ENCODE measurements at regions not wholly inside any gene's neighbourhood (a gene's known extent, or its start where the extent isn't known, plus 50 kb on each side); places are given as distances from the start of the nearest gene placed in this dataset.

DNA sequence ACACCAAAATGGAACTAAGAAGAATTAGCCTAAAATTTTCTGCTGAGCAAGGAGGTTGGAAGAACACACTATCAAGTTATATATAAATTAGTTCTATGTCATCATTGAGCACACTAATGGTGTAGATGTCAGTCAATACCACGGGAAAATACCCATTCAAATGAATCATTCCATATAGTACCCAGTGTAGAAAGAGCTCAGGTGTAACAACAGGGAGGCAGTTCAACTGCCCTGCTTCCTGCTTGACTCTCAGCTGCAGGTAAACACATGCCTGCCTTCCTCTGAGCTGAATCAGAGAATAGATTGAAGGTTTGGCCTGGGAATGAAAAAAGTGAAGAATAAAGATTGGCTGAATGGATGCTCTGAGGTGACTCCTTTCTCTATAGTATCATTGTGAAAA lies 1088.0 kb downstream of the AGBL1 start:
- no peak for DNase-seq (ENCODE audit: low read depth in 2 of 2)

DNA sequence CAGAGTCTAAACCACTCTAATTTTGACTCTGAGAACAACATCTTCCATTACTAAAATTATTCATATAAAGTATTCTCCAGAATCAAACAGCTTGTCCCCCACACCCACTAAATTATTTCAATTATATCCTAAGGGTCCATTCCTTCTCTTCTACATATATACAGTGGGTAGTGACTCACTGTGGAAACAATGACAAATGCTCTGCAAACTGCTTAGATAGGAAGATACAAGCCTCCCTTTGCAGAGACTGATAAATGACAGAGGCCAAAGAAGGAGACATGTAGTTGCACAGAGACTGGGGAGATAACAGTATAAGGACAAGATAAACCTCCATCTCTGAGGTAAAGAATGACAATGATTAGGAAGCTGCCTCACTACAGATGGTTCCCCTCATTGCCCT lies 1087.4 kb downstream of the AGBL1 start:
- no peak for DNase-seq (ENCODE audit: low read depth in 2 of 2)

DNA sequence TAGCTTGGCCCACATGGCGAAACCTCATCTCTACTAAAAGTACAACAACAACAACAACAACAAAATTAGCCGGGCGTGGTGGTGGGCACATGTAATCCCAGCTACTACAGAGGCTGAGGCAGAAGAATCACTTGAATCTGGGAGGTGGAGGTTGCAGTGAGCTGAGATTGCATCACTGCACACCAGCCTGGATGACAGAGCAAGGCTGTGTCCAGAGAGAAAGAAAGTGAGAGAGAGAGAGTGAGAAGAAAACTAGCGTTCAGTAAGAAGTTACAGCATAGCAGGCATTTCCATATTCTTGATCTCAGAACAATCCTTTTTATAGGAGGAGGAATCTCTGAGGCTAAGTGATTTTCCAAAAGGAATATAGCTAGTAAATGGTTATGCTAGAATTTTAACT lies 1076.1 kb downstream of the AGBL1 start:
- DNase-seq (ENCODE audit: low read depth in 2 of 2): no peak

DNA sequence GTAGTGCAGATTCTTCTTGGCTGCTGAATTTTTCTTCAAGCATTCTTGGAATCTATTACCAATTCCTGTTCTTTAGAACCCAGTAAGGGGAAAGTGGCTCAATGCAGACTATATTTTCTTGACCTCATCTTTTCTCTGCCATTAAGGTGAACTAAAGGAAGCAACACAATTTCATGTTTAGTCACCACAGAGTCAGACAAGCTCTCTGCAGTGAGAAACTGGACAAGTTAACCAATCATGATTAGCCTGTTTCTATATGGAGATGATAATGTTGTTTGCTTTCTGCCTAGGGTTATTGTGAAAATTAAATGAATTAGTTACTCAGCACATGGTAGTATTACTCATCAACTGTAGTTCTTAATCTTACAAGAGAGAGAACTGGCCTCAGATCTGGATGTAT lies 1075.1 kb downstream of the AGBL1 start:
- no peak for DNase-seq (ENCODE audit: low read depth in 2 of 2)

DNA sequence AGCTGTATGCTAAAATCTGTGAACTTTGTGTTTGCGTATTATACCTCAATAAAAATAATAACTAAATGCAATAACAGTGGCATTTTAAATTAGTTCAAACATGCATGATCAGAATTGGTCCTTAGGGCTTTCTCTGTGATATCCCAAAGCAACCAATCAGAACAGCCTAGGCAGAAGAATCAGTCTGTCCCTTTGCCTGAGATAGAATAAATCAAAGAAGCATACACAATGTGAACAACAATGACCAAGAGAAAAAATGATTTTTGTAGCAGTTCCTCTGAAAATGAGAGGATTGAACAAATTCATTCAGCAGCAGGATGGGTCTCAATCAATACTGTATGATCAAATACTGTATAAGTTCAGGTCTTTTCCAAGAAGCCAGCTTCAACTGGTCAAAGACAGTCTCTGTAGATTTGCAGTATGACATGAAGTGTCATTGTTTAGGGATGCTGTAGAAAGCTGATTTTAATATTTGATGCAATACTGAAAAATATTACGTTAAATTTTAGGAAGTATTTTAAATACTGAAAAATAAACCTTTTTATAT lies 1071.6 kb downstream of the AGBL1 start:
- no peak for DNase-seq (ENCODE audit: low read depth in 2 of 2)

DNA sequence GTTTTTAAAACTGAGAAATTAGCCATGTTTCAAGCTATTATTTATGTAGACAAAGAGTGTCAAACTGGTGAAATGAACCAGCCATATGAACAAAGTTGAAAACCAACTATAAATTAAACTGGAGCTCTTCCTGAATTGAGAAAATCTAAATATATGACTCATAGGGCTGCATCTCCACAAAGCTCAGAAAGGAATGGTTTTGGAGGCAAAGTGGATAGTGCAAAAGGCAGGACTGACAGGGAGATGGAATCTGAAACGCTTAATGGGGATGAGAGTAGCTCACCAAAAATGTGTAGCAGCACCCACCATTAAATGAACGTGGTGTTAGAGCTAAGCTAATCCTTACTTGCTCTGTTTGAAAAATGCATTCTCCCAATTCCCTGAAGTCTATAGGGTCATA lies 1066.0 kb downstream of the AGBL1 start:
- DNase-seq (ENCODE audit: low read depth in 2 of 2): no peak

DNA sequence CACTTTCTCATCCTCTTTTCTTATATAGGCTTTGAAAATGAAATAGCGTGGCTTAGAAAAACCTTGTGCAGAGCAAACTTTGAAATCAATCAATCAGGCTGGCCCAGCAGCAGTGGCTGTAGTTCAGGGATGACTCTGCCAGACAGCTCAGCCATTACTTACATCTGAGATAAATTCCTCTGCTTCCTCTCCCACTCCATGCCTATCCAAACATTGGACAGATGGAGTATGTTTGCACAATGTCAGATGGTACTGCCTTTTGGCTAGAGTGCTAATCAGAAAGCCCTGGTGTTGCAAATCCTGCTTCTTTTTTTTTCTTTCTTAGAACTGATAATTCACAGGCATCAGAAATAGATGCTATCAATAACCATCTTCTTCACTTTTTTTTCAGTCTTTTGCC lies 1065.1 kb downstream of the AGBL1 start:
- no peak for DNase-seq (ENCODE audit: low read depth in 2 of 2)

DNA sequence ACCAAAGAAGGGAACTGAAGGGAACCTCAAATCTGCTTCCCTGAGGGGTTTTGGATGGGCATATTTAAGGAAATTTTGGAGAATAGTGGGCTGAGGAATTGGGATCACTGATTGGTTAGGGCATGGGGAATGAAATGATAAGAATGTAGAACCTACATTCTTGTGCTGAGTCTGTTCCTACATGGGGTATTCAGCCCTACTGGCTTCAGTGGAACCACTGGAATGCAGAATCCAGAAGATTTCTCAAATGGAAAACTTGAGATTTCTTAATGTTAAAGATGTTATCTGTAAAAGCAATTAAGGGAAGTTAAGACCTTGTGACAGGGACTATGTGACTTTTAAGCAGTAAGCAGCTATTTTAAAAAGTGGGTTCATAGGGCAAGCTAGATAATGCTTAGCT lies 1062.4 kb downstream of the AGBL1 start:
- no peak for DNase-seq (ENCODE audit: low read depth in 2 of 2)

DNA sequence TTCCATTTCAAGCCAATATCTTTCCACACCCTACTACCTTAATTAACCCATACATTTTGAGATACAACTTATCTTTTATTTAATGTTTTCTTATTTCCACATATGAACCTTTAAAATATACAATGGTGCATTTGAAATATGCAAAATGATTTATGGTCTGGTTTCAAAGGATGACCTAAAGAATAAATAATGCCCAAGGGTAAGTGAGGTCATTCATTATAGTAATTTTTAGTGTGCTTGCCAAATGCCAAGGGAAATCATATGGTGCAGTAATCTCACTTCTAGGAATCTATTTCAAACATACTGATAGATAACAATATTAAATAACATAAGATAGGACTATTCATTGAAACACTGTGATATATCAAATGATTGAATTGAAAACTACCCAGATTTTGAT lies 1055.4 kb downstream of the AGBL1 start:
- DNase-seq (ENCODE audit: low read depth in 2 of 2): no peak

DNA sequence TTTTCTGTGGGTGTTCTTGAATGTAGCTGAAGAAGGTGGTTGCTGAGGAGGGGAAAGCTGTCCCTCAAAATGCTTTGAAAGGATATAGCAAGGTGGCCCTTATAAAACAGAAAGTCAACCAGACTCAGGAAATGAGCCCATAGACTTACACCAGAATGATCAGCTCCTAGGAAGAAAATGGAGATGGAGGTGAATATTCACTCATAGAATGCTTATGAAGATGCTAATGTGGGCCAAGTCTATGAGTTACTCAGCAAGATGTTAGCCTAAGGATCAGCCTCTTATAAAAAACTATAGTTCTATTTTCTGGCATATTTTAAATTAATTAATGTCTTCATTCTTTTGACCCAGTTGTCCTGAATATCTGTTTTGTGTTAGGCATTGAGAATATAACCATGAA lies 1054.0 kb downstream of the AGBL1 start:
- no peak for DNase-seq (ENCODE audit: low read depth in 2 of 2)

DNA sequence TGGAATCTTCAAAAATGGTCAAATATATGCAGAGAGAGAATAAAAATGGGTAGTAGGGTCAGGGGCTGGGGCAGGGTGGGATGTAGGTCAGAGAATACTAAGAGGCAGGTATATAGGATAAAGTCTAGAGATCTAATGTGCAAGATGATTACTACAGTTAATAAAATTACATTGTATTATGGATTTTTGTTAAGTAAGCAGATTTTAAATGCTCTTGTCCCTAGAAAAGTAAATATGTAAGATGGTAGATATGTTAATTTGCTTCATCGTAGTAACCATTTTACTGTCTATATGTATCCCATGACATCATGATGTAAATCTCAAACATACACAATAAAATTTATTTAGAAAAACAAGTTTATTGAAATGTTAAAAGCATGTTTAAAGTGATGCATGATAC lies 1051.4 kb downstream of the AGBL1 start:
- DNase-seq (ENCODE audit: low read depth in 2 of 2): no peak

DNA sequence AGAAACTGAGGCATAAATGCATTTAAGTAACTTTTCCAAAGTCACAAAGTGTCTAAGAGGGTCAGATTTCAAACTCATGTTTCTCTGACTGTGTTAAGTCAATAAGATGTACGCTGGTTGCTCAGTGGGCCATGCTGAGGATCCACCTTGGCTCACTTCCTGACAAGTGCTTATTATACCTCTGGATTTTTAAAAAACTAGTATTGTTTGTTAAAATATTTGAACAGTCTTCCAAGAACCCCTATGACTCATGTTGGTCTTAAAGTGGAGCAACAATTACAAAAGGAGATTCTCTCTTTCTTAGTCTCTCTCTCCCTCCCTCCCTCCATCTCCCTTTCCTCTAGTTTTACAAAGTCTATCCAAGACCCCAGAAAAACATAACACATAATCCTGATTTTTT lies 1050.2 kb downstream of the AGBL1 start:
- DNase-seq (ENCODE audit: low read depth in 2 of 2): no peak

DNA sequence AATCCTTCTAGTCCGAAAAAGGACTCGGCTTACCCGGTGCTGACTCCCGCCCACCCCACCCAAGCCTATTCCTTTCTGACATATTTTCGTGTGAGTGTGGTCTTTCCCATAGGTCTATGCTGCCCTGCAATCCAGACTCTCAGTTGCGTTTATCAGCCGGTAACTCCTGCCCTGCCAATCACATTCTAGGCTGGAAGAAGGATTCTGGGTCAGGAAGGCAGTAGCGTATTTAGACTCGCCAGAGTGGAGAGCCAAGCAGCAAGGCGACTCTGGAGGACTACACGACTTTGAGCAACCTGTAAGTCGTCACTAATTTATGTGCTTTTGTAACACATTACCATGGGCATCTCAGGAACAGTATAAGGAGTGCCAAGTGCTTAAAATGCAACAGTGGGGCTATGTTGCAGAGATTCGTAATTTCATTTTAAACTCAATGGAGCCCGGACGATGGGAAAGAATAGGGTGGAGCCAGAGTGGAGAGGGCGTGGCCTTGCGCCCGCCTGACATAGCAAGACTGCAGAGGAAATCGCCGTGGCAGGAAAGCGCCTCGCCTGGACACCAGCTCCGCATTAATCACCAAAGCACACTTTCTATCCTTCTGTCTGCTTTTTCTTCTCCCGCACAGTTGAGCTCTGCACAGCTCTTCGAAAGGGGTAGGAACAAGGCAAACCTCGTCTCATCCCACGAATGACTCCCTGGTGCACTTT lies 1044.2 kb downstream of the AGBL1 start:
- no peak for DNase-seq (ENCODE audit: low read depth in 2 of 2)

DNA sequence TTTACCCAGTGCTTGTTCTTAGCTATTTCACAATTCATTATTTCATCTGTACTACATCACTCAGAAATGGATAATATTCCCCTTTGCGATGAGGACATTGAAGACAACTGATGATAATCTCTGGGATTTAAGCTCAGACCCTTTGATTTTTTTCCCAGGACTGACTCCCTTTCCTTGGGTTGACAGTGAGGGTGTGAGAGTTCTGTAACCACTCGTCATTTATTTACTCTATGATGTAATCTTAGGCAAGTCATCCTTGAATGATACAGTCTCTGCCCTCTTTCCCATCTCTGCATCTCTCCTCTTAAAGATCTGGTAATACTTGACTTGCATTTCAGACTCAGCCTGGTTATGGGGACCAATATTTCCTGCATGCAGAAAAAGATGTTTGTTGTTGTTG lies 1041.7 kb downstream of the AGBL1 start:
- DNase-seq (ENCODE audit: low read depth in 2 of 2): no peak

DNA sequence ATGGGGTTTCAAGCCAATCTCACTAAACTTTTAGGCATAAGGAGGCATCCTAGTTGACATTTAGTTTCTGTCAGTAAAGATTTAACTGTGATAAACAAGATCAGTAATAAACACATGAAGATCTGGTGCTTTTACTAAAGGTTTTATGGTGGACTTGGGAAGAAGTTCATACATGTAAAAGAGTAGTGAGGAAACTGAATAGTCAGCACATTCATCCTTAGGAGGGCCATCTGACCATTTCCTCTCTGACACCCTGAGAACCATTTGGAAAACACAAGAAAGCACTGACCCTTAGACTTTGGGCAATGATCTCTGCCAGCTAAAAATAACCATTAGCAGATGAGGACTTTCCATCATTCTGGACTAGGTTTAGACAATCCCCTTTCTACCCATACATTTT lies 1040.9 kb downstream of the AGBL1 start:
- no peak for DNase-seq (ENCODE audit: low read depth in 2 of 2)

DNA sequence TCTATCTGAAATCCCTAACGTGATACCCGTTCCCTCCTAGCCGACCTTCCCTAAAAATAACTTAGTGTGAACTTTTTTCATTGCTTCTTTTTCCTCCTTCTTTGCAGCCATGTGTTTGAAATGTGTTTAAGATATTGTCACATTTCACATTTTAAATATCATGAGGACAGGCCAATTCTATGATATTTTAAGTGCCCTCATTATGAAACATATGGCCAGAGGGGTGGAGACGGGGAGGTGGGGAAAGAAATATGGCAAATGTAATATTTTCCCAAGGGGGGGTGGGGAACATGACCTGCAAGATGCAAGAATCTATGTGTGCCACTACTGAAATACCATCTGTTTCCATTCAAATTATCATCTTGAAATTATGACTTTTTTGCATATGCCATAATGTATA lies 1039.2 kb downstream of the AGBL1 start:
- DNase-seq (ENCODE audit: low read depth in 2 of 2): no peak

DNA sequence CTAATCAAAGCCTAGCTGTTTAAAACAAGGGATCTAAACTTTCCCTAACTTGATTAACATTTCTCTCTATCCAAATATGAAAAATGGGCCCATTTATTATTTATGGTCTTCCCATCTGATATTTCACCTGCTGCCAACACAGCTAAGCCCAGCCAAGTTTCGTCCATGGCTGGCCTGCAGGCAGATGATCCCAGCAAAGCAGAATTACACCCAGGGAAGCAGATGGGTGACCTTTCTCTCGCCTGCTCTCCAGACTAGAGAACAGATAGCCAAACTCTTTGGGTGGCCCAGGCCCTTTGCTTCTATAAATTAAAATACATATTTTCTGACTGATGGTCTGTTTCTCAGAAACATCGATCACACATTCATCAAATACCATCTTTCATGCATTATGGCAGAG lies 1038.8 kb downstream of the AGBL1 start:
- no peak for DNase-seq (ENCODE audit: low read depth in 2 of 2)

DNA sequence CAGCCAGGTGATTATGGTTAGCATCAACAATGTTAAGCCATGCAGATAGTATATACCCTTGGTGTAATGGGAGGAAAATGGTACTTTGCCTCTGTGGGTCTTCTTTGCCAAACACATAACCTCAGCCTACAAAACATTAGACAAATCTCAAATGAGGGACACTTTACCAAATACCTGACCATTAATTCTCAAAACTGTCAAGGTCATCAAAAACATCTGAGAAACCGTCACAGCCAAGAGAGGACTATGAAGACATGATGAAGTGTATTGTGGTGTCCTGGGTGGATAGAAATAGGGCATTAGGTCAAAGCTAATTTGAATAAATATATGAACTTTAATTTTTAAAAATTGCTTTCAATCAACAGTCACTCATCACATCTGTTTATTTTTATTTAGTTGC lies 1036.1 kb downstream of the AGBL1 start:
- DNase-seq (ENCODE audit: low read depth in 2 of 2): no peak

DNA sequence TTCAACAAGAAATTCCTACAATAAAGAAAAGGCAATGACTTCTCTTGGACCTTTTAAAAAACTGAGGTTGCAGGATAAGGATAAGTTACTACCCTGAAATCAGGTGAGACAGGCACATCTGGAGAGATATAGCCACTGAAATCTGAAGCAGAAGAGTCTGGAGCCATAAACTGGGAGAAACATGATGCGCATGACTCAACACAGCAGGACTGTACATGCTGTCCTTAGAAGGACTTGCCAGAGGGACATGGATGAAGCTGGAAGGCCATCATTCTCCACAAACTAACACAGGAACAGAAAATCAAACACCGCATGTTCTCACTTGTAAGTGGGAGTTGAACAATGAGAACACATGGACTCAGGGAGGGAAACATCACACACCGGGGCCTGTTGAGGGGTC lies 1020.2 kb downstream of the AGBL1 start:
- DNase-seq (ENCODE audit: low read depth in 2 of 2): no peak

DNA sequence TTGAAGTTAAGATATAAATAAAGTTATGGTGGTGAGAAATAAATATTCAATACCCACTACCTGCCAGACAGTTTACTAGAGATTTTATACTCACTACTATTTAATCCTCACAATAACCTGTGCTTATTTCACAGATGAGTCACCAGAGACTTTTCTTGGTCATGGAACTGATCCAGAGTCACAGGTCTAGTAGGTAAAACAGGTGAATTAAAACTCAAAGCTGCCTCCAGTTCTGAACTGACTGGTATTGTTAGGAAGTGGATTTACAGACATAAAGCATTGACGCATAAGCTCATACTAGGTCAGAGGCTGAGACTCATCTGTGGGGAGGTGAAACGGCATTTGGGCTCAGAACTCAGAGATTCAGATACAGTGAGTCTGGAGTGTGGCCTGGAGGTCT lies 1009.9 kb downstream of the AGBL1 start:
- DNase-seq (ENCODE audit: low read depth in 2 of 2): no peak

DNA sequence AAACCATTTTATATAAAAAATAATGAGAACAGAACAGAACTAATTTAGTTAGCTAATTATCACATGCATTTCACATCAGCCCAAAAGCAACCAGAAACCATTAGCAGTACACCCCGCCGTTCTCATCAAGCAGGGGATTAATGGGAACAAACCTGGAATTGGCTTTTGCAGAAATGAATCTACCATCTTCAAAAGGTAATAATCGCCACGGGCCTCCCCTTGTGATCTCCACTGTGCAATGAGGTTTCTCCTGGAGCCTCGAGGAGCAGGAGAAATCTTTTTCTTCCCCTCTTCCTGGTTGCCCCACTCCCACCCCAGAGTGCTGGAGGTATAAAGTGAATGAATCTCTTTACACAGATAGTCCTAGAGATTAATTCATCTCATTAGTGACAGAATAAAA lies 1003.5 kb downstream of the AGBL1 start:
- DNase-seq (ENCODE audit: low read depth in 2 of 2): no peak

DNA sequence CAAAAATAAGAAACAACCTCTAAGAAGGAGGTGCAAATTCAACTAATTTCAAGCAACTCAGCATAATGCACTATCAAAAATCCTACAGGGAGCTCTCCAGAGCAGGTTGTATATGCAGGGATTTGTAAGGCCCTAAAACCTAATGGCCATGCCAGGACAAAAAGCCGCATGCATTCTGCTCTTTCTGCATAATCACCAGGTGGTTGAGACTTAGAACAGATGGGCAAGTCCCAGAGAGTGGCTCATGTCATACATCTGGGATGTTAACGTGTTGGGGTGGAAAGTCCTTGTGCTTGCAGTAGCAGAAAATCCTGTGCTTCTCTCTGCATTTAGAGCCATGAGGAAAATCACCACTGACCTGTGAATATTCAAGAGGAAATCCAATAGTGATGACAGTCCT lies 1002.9 kb downstream of the AGBL1 start:
- DNase-seq (ENCODE audit: low read depth in 2 of 2): no peak

DNA sequence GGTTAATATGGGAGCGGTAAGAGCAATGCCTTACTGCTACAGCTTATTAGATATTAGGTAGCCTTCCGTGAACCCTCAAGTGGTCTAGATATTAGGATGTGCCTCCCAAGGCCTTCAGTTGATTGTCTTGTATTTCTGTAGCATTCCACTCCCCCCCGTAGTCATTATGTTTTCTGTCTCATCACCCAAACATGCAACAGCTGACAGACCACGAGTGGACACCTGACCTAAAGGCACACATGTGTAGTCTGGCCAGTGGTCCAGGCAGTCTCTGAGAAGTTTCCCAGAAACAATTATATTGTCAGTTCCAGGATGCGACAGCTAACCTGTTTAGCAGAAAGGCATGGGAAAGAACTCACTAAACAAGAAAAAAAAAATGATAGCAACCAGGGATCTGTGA lies 1000.9 kb downstream of the AGBL1 start:
- DNase-seq (ENCODE audit: low read depth in 2 of 2): no peak
